GM12864 (cell line): ENCODE measurements at regions not wholly inside any gene's neighbourhood (a gene's known extent, or its start where the extent isn't known, plus 50 kb on each side); places are given as distances from the start of the nearest gene placed in this dataset.

Experiments
- DNase-seq: peaks from one replicate; pipeline ENCODE4 v3.0.0-alpha.2; 2011; ENCODE audit warnings: low read depth
- H3K4me3 ChIP-seq: 2 replicates; pipeline ENCODE4 v1.5.1; 2011; ENCODE audit warnings: mild to moderate bottlenecking, low read depth, low read length, control low read depth
- TF ChIP-seq, protein P1 (sequence below): IDR thresholded peaks from 2 replicates; pipeline ENCODE4 v1.5.1; 2011; ENCODE audit warnings: low read depth, mild to moderate bottlenecking, moderate library complexity, low read length, control low read depth, inconsistent platforms; ENCODE audit errors: missing control alignments

DNA sequence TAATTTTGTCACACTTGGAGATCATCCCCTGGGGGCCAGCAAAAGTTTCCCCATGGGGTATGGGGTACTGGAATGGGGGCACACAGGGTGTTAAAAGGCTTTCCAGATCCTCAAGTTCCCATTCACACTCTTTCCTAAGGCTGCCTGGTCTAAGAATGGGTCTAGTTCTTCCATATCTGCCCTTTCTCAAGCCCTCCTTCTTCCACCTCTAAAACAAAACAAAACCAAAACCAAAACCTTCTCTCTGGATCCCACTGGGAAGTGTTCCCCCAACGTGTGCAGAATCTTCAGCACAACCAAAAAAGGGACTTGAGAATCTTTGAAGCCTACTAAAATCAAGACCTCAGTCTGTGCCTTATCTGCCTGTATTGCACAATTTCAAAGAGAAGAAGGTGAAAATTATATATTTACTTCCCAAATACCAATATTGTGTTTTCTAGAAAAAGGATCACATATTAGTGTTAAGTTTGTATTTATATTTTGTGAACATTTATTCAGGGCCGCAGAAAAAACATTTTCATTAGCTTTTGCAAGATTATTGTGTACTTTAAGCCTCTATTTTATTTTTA is 207.2 kb upstream of the TCF4 start:
- TF ChIP-seq, protein P1, sequence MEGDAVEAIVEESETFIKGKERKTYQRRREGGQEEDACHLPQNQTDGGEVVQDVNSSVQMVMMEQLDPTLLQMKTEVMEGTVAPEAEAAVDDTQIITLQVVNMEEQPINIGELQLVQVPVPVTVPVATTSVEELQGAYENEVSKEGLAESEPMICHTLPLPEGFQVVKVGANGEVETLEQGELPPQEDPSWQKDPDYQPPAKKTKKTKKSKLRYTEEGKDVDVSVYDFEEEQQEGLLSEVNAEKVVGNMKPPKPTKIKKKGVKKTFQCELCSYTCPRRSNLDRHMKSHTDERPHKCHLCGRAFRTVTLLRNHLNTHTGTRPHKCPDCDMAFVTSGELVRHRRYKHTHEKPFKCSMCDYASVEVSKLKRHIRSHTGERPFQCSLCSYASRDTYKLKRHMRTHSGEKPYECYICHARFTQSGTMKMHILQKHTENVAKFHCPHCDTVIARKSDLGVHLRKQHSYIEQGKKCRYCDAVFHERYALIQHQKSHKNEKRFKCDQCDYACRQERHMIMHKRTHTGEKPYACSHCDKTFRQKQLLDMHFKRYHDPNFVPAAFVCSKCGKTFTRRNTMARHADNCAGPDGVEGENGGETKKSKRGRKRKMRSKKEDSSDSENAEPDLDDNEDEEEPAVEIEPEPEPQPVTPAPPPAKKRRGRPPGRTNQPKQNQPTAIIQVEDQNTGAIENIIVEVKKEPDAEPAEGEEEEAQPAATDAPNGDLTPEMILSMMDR = no peak
- H3K4me3 ChIP-seq = no peak overlapping the region
- no peak for DNase-seq

DNA sequence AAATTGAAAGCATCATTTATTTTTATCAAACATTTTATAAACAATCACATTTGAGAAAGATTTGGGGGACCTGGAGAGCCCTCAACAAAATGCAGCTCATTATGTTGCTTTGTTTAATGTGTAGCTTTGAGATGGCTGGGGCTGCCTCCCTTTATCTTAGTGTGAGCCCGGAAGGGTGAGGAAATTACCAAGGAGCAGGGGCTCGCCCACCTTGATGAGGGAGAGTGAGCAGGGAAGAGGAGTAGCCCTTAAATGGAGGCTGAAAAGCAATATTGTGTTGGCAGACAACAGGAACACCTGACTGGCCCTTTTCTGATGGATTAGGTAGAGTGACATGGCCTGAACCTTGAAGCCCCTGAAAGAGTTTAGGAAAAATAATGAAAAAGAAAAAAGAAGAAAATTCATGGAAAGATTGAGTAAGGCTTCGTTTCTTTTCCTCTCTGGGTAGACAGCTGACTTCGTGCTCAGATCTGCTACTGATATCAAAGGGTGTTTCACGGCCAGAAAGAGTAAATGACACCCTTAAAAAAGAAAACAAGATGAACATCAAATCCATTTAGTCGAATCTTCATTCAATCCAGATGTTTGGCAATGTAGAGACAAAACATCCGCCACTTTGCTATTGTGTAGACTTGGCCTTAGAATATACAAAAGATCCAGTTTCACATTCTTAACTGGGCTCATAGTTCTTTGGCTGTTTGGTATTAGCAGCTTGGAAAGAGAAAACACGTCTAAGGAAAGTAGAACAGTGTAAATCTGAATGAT is 206.5 kb upstream of the TCF4 start:
- no peak overlapping the region for H3K4me3 ChIP-seq

DNA sequence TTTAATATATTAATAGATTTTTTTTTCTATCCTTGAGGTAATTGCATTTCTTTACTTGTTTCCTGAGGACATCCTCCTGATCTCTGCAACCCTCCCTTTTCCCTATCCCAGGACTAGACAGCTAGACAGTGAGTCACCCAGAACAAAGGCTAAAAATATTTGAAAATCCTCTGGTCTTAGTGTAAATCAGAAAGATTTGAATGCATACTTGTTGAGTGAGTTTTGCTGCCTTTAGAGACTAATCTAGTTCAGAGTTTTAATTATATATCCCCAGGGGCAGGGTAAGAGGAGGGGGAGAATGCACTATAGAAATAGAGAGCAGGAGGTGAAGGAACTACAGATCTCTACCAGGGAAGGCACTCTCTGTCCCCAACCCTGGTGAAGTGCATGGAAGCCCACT is 202.3 kb upstream of the TCF4 start:
- TF ChIP-seq, protein P1 = no peak
- no peak overlapping the region for H3K4me3 ChIP-seq
- DNase-seq = no peak

More for the DNA sequence above, 206.5 kb upstream of the TCF4 start:
- DNase-seq = no peak
- TF ChIP-seq, protein P1 = no peak

DNA sequence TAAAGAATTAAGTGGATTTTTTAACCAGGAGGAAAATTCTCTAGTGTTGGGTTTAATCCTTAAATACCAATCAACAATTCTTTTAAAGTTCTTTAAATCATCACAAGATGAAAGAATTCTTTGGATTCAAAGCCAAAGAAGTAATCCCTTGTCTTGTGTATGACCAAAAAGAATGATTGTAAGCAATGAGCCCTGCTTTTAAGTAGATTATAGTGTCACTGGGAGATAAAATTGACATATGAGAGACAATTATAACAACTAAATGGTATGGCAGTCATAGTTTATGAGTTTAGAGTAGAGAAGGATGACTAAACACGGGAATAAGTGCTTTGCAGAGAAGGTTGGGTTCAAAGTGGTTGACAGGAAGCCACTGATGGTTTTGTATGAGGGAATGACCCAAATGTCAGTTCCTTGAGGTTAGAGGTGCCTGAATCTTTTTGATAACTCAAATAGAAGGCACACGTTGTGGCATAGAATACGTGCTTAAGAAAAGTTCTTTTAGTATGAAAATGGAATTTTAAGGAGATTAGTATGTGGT is 199.6 kb upstream of the TCF4 start:
- TF ChIP-seq, protein P1 = no peak
- H3K4me3 ChIP-seq = no peak overlapping the region
- no peak for DNase-seq

DNA sequence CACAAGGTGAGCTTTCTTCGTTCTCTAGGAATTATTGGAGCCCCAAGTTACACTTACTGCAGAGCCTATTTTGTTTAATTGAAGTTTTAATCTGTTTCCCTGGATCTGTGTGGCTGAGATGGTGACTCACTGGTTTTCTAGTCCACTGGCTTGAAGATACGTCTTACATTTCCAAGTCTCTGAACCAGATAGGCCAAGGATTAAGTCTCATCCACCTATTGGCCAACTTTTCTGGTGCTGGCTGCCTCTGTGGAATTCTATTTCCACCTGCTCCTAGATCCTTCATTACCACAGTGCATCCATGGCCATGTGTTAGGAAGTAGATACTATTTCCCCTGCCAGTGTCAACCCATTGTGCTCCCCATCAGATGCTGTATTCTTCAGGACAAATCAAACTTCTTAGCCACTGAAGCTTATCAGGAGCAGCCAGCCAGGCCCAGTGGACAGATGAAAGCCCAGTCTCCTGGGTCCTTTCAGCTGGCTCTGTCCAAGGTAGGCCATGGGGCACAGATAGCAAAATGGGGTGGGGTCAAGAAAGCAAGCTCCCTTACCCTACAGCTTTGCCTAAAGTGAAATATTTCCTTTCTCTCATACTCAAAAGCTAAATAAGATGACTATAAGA is 198.8 kb upstream of the TCF4 start:
- no peak overlapping the region for H3K4me3 ChIP-seq
- TF ChIP-seq, protein P1 = no peak
- no peak for DNase-seq

DNA sequence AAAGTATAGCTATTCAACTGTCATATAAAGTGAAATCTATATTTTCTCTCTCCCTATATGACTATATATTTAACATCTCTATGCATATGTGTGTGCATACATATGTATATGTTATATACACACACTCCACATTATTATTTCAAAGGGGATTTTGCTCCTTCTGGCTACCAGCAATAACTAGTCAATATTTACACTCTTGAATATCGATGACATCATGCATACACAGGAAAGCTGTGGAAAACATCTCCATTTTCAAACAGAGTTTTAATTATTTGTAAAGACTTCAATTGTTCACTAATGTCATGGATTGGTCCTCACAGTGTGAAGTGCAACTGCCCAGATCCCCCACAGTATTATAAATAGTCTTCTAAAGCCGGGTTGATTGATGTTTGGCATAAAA is 195.9 kb upstream of the TCF4 start:
- no peak for DNase-seq
- TF ChIP-seq, protein P1 = no peak
- H3K4me3 ChIP-seq = no peak overlapping the region
